ENCODE measurements at regions not wholly inside any gene's neighbourhood (a gene's known extent, or its start where the extent isn't known, plus 50 kb on each side); places are given as distances from the start of the nearest gene placed in this dataset.

DNA sequence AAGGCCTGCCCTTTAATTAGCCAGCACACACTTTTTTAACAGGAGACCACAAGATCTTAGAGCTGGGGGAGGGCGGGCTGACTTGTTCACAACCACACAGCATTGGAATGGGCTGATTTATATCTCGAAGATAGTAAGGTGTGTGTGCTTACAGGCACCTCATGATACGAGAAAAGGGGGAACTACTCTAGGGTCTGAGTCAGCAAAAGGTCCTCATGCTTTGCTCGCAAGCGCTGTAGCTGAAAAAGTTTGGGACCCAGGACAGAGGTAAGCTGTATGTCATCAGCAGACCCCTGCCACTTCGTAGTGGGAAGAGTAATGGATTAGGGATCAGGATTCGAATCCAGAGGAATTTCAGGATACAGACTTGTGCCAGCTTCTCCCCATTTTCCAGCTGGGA is 88.9 kb upstream of the RBM19 start:
- no peak for TF ChIP-seq ZNF274 (IDR thresholded peaks at IDR 0.05; ENCODE audit: low read depth, low read length)
- no peak for TF ChIP-seq SUZ12 (IDR thresholded peaks at IDR 0.05; ENCODE audit: extremely low read depth, insufficient read depth, insufficient read length)
- no peak for TF ChIP-seq YY1 (IDR thresholded peaks at IDR 0.05; ENCODE audit: insufficient read depth, insufficient read length)
